ENCODE measurements at regions not wholly inside any gene's neighbourhood (a gene's known extent, or its start where the extent isn't known, plus 50 kb on each side); places are given as distances from the start of the nearest gene placed in this dataset.
A peak's percentile ranks its signal among the peaks of the same experiment; 100 is the strongest.
"Not testable (repeated sequence)": the region's sequence is repeated elsewhere in the genome, so short reads cannot be mapped to it uniquely, and the experiment has no call there.

DNA sequence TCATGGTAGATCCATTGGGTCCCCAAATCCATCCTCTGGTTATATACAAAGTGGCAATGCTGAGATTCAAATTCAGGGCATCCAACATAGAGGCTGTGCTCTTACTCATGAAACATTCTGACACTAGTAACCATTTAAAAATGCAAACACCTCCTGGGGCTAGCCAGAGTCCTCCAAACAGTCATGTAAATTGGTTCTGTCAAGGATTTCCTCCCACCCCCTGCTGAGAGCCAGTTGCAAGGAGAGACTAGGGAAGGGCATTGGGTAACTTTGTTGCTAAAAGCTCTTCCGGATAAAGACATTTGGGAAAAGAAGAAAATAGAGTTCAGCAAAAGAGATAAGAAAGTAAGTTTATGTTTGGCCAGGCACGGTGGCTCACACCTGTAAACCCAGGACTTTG lies 58.3 kb downstream of the ART5 start:
- not testable (repeated sequence) for DNase-seq

DNA sequence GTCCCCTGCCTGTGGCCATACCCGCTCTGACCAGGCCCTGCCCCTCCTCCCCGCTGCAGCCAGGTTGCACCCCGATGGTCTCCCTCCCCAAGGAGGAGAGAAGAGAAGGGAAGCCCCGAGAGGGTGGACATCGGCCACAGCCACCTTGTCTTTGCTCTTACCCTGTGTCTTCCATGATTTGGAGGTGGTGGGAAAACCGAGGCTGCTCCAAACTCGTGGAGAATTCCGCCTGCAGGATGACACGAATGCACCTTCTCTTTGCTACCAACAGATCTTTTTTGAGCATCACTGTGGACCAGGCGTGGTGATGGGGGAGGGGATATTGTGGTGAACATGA lies 60.4 kb downstream of the ART5 start:
- DNase-seq = not testable (repeated sequence)

DNA sequence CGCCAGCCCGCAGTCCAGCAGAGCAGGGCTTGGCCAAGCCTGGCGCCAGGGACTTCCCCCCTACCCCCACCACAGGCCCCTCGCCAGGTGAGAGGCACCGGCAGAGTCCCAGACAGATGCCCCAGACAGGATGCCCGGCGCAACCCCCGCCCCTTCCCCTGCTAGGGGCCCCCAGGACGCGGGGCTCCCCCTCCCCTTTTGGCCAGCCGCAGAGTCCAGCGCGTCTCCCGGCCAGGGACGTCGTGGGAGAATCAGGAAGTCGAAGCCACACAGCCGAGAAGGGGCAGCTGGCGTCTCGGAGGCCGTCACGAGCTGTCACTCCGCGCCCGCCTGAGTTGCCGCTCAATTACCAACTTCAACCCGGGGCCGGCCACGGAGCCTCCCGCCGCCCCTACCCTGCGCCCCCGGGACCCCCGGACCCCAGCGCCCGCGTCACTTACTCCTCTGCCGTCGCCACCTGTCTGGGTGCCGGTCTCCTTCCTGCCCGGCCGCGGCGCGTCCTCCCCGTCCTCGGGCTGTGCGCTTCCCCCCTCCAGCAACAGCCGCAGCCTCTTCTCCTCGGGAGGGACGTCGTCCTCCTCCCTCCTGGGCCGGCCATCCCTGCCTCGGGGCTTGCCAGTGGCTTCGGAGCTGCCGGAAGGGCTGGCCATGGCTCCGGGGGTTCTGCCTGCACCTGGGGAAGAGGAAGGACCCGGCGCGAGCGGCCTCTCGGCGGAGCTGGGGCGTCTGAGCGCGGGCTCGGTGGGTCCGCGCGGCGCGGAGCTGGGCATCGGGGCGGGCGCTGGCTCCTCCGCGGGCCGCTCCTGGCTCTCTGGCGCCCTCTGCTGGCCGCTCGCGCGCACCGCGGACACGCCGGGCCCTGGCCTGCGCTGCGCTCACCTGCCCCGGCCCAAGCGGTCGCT lies 61.1 kb downstream of the ART5 start:
- DNase-seq = peak; percentile 81

DNA sequence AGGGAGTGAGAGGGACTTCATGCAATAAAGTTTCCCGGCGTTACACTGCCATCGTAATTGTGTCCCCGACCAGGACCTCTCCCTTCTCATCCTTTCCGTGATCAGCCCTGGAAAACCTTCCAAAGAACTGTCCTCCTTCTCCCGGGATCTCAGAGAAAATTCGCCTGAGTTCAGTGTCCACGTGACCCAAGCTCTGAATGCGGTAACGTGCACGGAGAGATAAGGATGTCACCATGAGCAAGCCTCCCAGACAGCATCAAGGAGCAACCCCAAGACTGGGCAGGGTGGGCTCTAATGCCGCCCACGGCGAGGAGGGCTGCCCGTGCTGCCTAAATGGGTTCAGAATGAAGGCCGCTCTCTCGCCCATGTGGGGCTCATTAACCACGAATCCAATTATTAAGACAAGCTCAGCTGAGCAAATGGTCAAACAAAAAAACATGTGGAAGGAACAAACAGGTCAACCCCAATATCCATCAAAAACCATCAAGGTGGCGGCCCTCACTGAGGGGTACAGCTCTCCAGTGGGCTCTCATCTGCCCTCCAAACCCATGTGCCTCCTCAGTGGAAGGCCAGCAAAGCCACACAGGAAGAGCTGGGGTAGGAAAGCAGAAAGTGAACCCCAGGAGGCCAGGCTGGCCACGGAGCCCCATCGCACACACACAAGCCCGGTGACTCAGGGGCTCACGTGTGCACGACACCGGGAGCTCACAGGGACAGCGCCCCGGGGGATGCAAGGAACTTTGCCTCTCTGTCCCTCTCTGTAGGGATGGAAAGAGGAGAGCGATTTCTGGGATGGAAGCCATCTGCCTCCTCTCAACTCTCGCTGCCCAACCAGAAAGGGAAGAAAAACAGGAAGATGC lies 62.0 kb downstream of the ART5 start:
- not testable (repeated sequence) for DNase-seq

DNA sequence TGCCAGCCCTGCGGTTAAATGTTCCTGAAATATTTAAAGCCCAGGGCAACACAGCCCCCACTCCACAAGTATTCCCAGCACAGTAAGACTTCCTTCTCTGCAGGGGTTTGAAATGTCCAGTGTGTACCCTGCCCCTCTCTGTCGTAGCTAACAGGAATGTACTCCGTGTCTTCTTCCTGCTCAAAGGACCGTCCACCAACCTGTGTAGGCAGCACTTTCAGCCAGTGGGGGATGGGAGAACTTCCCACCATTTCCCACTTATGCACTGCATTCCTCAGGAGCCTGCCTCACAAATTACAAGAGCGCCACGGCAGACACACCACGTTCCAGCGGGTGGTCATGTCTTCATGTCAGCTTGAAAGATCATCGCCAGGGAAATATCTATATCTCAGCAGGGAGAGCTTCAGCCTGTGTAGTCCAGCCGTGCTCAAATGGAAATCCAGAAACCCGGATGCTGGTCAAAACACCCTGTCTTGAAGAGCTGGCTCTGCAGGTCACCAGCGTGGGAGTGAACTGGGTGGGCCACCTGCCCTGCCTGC lies 65.7 kb downstream of the ART5 start:
- not testable (repeated sequence) for DNase-seq

DNA sequence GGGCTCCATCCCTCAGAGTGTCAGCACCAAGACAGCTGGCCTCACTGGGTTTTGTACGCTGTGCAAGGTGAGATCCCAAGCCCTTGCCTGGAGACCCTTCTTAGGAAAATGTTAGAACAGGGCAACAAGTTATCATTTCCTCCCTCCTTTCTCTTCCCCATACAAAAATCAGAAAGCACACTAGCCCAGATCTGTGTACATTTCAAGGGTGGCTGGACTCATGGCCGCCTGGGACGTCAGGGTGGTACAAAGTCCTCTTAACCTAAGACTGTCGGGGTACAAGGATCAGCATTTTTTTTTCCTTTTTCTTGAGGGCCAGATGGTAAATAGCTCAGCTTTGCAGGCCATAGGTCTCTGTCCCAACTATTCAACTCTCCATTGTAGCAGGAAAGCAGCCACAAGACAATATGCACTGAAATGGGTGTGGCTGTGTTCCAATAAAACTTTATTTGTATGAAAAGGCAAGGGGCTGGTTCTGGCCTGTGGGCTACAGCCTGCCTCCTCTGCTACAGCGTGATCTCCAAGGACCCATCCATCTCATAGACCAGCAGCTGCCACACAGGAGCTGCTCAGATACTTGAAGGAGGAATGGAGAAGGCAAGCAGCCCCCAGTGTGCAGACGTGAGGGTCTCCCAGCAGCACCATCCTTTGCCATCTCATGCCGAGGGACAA lies 68.7 kb downstream of the ART5 start:
- not testable (repeated sequence) for DNase-seq

DNA sequence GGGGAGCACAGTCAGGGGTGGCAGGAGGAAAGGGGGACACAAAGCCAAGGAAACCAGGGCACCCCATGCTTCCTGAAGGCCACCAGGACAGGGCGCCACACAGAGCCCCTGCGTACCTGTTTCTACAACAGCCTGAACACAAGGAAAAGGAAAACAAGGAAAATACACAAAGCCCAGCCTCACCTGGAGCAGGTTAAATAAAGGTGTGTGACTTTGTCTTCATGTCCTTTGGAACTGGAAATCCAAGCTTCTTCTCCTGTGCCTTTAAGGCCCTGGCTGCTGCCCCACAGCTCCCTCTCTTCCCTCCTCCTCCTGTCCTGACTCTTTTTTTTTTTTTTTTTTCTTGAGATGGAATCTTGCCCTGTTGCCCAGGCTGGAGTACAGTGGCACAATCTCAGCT lies 70.0 kb downstream of the ART5 start:
- DNase-seq = not testable (repeated sequence)

DNA sequence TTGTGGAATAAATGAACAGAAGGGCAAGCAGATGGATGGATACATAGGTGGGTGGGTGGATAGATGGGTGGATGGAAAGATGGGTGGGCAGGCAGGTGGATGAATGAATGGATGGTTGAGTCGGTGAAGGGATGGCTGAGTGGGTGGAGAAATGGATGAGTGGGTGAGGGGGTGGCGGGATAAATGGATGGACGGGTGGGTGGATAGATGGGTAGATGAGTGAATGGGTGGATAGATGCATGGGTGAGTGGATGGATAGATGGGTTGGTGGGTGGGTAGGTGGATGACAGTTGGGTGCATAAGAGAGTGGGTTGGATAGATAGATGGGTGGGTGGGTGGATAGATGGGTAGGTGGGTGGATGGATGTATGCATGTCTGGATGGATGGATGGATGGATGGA lies 76.0 kb downstream of the ART5 start:
- not testable (repeated sequence) for DNase-seq

DNA sequence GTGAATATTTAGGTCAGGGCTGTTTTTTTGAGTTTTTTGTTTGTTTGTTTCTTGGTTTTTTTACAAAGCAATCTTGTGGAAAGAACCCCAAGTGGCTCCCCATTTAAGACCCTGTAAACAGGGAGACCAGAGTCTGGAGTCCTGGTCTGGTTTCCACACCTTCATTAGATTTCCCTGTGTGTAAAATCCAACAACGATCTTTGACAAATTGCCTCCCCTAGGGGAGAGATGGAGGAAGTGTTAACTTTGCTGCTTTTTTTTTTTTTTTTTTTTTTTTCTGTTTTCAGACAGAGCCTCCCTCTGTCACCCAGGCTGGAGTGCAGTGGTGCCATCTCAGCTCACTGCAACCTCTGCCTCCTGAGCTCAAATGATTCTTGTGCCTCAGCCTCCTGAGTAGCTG lies 77.4 kb downstream of the ART5 start:
- not testable (repeated sequence) for DNase-seq

DNA sequence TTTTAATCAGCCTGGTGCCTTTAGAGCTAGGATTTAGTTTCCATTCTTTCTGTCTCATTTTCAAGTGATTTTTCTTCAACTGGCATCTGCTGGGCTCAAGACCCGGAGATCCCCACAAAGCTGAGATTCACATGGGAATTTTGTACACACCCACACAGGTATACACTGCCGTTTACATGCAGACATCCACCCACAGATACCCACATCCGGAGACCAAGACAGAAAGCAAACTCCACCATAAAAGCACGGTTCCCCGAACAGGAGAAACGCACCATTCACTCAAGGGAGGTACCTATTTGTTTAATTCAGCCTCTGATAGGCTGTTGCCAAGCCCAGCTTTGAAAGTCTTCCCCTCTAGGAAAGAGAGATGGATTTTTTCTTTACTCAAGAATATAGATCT lies 87.2 kb downstream of the ART5 start:
- not testable (repeated sequence) for DNase-seq

DNA sequence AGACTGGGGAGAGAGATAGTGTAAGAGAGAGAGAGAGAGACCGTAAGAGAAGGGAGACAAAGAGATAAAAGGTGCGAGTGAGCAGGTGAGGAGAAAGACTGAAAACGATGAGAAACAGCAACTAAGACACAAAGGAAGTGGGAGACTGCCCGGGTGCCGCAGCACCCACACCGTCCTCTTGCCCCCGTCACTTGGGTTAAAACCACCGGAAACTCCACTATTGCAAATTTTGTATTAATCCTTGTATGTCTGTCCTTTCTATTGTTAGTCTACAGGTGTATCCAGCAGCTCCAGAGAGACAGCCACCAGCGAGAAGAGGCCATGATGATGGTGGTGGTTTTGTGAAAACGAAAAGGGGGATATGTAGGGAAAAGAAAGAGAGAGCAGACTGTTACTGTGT lies 96.8 kb downstream of the ART5 start:
- DNase-seq = not testable (repeated sequence)

DNA sequence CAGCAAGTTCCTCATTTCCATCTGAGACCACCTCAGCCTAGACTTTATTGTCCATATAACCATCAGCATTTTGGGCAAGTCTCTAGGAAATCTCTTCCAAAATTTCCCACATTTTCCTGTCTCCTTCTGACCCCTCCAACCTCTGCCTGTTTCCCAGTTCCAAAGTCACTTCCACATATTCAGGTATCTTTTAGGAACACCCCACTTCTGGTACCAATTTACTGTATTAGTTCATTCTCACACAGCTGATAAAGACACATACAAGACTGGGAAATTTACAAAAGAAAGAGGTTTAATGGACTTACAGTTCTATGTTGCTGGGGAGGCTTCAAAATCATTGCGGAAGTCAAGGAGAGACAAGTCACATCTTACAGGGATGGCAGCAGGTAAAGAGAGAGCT lies 103.6 kb downstream of the ART5 start:
- not testable (repeated sequence) for DNase-seq

DNA sequence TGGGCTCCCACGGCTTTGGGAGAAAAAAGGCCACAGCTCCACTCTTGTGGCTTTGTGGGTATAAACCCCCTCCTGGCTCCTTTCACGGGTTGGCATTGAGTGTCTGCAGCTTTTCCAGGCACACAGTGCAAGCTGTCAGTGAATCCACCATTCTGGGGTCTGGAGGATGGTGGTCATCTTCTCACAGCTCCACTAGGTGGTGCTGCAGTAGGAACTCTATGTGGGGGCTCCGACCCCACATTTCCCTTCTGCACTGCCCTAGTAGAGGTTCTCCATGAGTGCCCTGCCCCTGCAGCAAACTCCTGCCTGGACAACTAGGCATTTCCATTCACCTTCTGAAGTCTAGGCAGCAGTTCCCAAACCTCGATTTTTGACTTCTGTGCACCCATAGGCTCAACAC lies 104.5 kb downstream of the ART5 start:
- DNase-seq = not testable (repeated sequence)

DNA sequence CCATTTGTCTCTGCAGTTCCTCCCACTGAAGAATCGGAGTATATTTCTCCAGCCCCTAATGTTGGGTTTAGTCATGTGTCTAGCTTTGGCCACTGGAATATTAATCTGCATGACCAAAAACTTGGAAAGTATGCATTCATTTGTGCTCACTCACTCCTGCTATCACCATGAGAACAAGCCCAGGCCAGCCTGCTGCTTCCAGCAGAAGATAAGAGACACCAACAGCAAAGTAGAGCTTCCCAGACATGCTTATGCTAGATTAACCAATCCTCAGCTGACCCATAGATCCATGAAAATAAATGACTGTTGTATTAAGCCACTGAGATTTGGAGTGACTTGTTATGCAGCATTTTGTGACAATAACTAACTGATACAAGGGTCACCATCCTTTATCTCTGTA lies 108.8 kb downstream of the ART5 start:
- DNase-seq = not testable (repeated sequence)

DNA sequence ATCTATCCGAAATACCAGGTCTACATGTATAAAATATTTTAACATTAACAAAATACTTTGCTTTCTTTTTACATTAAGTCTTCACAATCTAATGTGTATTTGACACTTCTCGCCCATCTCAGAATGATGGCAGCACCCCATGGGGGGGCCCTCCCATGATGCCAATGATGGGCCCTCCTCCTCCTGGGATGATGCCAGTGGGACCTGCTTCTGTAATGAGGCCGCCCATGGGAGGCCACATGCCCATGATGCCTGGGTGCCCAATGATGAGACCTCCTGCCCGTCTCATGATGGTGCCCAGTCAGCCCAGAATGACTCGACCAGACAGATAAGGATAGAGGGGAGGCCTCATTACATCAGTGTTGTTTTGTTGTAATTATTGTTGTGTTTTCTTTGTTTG lies 110.5 kb downstream of the ART5 start:
- not testable (repeated sequence) for DNase-seq

DNA sequence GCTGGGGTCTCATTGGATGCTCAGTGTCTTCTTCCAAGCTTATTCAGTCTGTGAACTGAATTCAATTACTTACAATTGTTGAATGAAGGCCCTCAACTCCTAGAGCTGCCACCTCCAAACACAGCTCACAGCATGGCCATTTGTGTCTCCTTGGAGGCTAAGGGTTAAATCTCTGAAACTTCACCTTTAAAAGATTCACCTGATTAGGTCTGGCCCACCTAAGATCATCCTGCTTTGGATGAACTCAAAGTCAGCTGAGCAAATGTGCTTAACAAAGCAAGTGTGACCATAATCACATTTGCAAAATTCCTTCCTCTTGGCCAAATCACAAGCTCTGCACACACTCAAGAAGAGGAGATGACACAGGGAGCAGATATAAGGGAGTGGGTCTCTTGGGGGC lies 118.2 kb downstream of the ART5 start:
- not testable (repeated sequence) for DNase-seq

DNA sequence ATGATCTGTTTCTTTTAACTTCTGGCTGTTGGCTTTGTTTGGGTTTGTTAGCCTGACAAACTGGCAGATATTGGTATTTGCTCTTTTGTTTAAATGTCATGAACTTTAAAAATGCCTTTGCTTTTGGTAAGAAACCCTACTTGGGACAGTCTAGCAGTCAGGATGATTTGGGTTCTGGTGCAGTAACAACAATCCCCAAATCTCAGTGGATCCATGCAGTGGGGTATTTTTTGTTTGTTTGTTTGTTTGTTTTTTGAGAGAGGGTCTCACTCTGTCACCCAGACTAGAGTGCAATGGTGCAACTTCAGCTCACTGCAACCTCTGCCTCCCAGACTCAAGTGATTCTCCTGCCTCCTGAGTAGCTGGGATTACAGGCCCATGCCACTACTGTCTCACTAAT lies 120.9 kb downstream of the ART5 start:
- DNase-seq = not testable (repeated sequence)

DNA sequence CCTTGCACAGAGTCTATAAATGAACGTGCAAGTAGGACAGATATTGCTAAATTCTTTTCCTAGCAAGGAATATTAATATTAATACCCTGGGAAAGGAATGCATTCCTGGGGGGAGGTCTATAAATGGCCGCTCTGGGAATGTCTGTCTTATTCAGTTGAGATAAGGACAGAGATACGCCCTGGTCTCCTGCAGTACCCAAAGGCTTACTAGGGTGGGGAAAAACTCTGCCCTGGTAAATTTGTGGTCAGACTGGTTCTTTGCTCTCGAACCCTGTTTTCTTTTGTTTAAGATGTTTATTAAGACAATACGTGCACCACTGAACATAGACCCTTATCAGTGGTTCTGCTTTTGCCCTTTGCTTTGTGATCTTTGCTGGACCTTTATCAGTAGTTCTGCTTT lies 122.0 kb downstream of the ART5 start:
- not testable (repeated sequence) for DNase-seq

DNA sequence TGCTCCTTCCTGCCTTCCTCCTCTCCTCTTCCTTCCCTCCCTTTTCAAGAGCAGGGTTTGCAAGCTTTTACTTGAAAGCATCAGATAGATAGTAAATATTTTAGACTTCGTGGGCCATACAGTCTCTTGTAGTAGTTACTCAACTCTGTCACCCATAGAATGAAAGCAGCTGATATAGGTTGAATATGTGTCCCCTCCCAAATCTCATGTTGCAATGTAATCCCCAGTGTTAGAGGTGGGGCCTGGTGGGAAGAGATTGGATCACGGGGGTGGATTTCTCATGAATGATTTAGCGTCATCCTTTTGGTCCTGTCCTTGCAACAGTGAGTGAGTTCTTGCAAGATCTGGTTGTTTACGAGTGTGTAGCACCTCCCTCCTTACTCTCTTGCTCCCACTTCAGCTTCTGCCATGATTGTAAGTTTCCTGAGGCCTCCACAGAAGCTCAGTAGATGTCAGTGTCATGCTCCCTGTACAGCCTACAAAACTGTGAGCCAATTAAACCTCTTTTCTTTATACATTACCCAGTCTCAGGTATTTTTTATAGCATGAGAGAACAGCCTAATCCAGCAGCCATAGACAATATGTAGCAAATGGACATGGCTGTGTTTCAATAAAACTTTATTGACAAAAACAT lies 124.7 kb downstream of the ART5 start:
- not testable (repeated sequence) for DNase-seq

DNA sequence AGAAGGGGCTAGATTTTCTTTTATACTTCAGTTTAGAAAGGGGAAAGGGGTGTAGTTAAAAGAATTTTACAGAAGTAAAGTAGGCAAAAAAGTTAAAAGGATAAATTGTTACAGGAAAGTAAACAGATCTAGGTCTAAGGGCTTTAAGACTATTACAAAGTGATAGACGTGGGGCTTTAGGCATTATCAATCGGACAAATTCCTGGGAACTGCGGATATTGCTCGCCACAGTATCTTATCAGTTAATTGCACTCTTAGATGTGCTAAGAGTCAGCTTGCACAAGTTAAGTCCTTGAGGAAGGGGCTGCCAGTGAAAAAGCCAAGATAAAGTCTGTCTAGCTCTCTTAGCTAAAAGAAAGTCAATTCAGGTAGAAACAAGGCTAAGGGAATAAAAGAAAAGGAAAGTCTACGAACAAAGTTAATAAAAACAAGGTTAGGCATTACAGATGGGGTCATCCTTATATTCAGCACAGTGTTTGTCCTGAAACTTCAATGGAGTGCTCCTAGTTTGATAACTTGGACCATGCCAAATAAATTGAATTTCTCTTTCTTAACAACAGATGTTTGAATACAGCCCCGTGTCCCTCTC lies 125.4 kb downstream of the ART5 start:
- not testable (repeated sequence) for DNase-seq

DNA sequence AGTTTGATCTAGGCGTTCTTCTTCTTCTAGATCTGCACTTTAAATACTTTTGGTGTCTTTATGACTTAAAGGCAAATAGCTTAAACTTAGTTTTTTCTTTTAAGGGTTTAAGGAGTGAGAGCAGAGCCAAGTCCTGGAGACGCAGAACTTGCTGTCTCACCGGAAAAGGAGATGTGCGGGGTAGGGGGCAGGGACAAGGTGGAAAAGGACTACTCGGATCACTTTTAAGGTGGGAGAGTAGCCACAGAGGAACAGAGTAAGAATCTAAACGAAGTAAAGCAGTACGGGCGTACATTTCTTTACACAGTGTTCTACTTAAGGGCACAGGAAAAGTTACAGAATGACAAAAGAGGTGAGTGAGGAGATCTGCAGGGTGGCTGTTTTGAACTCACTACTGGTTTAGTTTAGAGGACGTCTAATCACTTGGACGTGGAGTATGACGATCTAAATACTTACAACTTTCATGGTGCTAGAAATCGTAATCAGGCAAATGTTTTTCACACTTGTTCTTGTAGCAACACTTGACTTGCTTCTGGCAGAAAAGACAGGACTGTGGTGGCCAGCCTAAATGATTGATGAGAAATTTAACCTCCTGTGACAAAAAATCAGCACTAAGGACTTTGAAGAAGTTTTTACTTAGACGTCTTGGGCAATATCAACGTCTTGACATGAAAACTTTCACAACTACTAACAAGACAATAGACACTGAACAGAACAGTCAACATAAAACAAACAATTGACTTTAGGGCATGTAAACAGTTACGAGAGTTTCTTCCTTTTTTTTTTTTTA lies 127.0 kb downstream of the ART5 start:
- DNase-seq = not testable (repeated sequence)
